NCI-H2227 (cell line): ENCODE measurements at regions not wholly inside any gene's neighbourhood (a gene's known extent, or its start where the extent isn't known, plus 50 kb on each side); places are given as distances from the start of the nearest gene placed in this dataset.

Source experiments
- DNase-seq: peaks from one replicate; lab custom pipeline; 2025; ENCODE audit not compliant: unreplicated experiment; lab: John Stamatoyannopoulos, UW

DNA sequence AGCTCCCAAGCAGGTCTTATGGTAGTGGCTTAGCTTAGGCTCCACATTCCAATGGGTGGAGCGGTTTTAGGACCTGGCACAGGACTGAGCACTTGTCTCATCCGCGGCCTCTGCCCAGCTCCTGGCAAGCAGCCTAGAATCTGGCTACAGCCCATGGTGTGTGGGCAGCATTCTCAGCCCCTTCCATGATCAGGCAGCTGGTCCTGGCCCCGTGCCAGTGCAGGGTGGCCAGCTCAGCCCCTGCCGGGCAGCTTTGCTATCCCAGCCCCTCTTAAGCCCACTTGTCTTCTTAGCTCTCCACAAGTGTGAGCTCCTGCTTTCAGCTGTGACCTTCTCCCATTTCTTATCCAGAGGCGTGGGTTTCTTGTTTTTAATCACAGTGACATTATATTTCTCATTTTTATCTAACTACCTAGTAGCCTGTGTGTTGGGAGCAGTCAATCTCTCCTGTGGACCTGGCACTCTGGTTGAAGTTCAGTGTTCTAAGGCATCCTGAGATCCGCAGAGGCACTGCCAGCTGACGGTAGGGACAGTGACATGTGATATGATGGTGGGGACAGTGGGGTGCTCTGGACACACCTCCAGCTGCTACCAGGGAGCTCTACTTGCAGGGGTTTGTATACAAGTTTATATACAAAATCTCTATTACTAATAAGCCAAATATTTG is 84.5 kb upstream of the PRNP start:
- DNase-seq: peak; percentile 45

DNA sequence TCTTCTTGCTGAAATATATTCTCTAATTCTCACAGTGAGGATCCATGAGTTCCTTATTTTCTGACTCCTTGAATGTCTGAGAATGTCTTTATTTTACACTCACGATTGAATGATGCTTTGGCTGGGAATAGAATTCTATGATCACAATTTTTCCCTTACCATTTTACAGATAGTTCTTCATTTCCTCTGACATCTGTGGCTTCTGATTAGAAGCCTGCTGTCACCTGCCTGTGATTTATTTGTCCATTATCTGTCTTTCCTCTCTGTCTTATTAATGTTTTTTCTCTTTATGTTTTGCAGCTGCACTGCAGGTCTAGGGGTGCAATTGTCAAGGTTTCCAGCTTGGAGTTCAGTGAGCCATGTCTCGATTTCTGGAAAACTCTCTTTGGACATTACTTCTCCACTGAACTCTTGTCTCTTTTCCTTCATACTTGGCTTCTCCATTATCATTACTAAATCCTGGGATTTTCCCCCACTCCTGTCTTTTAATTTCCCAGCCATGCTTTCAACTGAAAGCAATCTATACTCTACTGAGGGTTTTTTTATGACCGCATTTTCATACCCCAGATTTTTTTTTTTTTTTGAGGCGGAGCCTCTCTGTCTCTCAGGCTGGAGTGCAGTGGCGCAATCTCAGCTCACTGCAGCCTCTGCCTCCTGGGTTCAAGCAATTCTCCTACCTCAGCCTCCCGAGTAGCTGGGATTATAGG is 85.8 kb upstream of the PRNP start:
- DNase-seq: no peak

DNA sequence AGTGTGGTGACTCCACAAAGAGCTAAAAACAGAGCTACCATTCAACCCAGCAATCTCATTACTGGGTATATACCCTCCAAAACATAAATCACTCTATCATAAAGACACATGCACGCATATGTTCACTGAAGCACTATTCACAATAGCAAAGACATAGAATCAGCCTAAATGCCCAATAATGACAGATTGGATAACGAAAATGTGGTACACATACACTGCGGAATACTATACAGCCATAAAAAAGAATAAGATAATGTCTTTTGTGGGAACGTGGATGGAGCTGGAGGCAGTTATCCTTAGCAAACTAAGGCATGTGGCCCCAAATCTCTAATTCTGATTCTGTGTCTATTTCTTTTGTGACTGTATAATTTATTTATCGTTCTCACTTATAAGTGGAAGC is 89.0 kb upstream of the PRNP start:
- DNase-seq: no peak

DNA sequence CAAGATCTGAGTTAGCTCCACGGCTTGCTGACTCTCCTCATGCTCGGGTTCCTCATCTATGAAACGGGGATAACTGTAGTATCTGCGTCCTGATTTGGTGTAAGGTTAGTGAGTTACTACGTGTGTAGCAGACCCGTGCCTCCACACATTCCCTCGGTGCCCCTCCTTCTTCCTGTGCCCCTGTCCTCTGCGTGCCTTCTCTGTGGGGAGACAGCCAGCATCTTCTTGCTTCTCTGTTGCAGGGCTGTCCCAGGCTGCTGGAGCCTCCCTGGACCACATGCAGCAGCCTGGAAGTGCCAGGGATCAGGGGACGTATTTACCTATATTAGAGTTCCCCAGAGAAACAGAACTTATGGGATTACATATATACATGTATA is 93.1 kb upstream of the PRNP start:
- no peak for DNase-seq

DNA sequence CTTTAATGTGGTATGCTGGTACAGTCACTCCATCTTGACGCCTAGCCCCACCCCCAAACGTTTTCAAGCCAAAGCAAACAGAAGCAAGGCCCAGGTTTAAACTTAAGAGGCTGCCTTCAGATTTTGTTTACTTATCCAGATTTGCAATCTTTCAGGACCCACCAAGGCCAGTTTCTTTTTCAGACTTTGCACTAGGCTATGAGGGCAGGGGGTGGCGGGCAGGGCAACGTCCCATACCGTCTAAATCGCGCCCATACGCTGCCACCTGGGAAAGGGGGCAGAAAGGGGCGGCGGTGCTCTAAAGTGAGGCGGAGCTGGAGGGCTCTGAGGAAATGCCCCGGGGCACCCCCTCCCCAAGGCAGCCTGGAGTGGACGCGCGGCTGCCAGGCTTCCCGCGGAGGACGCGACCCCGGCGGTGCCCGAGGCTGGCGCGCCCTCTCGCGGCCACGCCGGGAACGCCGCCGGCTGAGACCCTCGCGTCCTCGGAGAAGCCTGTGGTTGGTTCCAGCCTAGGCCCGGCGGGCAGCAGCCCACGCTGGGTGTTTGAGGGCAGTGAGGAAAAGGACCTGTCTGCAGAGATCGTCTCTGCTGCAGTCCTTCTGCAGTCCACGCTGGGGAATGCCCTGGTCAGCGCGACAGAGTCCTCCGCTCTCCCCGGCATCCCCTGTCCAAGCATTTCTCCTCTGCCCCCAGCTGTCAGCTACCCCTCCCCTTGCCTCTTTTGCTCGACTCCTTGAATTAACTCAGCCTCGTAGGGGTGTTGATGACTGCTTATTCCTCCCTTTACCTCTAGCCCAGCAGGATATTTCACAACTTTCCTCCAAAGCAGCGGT is 93.7 kb upstream of the PRNP start:
- peak; percentile 74 for DNase-seq

DNA sequence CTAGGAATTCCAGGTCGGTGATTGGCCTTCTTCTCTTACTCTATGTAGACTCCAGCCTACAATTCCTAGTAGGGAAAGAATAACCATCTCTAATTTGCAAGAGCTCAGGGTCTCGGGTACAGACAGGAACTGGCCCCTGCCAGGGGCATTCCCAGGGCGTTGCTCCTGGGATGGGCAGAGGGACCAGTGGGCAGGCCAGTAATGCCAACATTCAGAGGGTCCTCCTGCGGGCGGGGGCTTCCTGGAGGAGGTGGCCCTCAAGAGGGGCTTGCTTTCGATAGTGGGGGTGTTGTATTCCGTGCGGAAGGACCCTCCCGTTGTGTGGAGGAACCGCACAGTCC is 94.3 kb upstream of the PRNP start:
- no peak for DNase-seq

DNA sequence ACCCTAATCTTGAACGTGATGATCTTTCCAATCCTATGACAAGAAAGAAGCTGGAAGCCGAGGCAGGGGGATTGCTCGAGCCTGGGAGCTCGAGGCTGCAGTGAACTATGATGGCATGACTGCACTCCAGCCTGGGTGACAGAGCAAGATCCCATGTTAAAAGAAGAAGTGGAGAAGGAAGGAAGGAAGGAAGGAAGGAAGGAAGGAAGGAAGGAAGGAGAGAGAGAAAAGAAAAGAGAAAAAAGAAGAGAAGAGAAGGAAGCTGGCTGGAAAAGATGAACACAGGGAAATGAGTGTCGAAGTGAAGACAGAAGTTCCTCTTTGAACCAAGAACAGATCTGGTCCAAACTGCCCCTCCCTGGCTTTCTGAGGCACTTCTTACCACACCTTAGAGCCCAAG is 100.5 kb upstream of the PRNP start:
- DNase-seq: no peak

DNA sequence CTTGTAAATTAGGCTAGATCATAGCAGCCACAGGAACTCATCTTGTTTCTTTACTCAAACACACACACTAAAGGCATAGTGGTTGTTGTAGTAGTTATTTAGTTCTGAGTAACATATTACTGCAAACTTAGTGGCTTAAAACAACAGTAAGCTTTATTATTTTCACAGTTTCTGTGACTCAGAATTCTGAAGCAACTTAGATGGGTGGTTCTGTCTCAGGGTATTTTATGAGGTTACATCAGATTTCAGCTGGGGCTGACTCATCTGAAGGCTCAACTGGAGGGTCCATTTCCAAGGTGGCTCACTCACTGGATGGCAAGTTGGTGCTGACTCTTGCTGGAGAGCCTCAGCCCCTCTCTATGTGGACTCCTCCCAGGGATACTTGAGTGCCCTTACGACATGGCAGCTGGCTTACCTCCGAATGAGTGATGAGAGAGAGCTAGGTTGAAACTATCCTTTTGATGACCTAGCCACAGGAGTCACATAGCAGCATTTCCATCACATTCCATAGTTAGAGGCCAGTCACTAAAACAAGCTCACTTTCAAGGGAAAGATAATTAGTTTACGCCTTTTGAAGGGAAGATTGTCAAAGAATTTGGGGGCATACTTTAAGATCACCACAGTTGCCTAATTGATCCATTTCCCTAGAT is 101.0 kb upstream of the PRNP start:
- DNase-seq: no peak

DNA sequence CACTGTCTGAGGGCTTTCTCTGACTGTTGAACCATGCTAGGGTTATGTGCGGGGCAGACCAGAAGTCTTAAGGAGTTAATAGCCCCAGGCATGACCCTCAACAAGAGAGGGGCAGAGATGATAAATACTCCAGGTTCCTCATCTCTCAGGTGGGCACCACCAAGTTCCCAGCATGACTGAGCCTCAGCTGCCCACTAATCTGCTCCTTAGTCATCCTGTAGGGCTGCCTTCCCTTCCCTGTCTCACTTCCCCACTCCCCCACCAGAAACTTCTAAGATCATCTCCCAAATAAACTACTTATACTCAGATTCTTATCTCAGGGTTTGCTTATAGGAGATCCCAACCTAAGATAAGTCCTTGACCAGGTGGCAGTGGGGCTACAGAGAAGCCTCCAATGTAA is 101.7 kb upstream of the PRNP start:
- no peak for DNase-seq

DNA sequence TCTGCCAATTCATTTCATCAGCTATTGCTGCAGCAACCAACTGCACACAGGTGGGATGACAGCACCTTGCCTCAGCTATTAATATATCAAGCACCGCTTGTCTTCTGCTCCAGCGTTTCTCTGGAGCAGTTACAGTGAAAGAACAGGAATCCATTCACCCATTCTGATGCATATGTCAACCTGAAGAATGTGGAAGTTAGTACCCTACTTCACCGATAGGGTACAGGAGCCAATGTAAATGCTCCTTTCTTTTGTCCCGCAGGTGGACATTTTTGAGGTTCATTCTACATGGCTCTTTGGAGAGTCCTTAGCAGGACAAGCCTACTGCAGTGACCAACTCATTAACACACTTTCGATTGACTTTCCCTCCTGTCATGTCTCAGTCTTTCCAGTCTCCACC is 104.4 kb upstream of the PRNP start:
- no peak for DNase-seq

DNA sequence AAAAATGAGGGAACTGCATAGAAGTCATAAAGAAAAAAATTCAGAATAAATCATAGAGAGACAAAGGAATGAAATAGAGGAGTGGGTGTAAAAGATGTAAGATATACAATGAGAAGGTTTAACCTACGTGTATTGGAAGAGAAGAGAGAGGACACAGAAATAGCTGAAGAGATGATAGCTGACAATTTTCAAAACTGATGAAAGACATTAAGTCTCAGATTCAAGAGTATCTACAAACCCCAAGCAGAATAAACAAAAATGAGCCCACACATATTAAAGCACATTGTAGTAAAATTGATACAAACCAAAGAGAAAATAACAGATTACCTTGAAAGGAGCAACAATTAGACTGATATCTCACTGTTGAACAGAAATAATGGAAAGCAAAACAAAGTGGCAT is 107.9 kb upstream of the PRNP start:
- no peak for DNase-seq

DNA sequence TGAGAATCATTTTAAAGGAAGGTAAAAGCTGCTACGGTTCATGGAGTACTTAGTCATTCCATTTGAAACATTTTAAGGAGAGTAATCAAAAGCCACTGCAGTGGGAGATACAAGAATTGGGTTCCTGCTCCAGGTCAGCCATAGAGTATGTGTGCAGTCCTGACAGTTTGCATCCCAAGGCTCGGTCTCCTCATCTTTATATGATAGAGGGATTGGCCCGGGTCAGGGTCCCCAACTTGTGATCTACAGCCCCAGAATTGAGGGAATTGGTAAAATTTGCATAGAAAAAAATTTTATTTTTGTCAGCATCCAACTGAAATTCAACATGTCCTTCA is 111.9 kb upstream of the PRNP start:
- DNase-seq: no peak

DNA sequence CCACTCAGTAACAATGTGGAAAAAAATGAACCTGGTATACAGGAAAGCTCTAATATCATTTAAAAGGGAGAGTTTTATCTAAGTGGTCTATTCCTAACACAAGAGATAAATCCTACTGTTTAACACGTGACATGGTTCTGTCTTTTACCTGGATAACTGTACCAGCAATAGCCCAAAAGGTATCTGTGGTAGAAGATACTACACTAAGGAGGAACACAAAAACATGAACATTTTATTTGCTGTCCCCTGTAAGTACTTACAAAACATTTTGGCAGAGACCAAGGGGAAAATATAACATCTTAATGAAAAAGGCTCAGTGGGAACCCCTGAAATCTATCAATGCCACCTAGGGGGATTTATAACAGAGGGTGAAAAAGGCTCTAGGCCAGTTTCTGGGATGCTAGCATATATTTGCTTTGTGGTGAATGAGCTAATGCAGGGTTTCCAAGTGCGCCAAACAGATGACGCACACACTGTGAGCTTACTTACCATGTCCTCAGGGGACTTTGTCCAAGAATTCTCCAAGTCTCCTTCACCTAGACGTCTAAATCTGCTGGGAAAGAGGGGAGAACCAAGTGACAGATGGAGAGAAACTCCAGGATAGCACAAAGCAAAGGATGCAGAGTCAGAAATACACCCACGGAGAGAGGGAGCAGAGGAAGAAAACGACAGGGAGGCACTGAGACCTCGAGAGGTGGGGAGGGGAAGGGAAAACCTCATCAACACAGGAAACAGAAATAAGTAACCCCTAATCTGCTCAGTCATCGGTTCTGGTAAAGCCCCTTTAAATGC is 112.5 kb upstream of the PRNP start:
- peak; percentile 12 for DNase-seq

DNA sequence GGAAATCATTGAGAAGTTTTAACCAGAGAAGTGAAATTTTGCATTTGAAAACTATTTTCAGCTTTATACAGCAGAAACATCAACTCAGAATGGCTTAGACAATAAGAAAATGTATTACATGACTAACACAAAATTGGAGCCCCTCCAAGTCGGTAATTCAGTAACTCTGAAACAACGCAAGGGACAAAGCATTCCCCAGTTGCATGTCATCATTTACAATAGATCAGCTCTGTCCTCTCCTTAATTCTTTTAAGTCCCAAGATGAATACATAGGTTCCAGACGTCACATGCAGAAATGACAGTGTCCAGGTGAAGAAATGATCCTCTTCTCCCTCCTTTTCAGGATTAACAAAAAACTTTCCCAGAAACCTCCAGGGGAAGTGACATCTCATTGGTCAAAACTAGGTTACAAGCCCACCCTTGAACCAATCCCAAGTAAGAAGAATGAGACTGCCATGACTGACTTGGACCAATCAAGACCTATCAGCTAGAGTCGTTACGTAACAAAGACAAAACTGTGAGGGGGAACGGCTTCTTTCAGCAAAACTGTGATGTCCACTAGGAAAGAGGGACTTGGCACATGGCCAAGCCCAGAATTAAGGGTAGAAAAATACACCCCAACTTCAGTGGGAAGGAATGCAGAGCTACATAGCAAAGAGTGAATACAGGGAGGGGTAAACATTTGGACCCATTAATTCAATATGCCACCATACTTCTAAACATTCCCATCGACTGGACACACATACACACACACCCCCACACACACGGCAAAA is 114.3 kb upstream of the PRNP start:
- DNase-seq: no peak

DNA sequence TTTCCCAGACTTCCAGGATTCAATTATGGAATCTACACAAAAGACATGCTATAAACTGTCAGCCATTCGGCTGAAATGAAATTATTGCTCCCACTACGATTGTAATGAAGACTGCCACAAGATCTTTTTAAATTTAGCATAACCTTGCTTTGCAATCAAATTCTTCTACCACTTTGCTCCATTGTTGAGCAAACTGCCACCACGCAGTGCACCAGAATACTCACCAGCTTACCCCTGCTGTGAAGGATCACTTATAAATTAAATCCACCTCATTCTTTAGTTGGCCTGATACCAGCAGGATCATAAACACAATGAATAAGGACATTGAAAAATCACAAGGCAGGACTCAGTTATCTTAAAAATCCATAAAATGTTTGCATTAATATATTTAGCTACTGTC is 116.4 kb upstream of the PRNP start:
- peak; percentile 66 for DNase-seq

DNA sequence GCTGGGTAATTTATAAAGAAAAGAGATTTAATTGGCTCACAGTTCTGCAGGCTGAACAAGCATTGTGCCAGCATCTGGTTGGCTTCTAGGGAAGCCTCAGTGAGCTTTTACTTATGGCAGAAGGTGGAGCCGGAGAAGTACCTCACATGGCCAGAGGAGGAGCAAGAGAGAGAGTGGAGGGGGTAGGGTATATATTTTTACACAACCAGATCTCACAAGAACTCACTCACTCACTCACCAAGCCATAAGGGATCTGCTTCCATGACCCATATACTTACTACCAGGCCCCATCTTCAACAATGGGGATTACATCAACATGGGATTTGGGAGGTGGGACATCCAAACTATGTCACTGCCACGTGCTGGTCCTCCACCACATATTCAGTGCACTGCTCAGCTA is 117.2 kb upstream of the PRNP start:
- DNase-seq: peak; percentile 27

DNA sequence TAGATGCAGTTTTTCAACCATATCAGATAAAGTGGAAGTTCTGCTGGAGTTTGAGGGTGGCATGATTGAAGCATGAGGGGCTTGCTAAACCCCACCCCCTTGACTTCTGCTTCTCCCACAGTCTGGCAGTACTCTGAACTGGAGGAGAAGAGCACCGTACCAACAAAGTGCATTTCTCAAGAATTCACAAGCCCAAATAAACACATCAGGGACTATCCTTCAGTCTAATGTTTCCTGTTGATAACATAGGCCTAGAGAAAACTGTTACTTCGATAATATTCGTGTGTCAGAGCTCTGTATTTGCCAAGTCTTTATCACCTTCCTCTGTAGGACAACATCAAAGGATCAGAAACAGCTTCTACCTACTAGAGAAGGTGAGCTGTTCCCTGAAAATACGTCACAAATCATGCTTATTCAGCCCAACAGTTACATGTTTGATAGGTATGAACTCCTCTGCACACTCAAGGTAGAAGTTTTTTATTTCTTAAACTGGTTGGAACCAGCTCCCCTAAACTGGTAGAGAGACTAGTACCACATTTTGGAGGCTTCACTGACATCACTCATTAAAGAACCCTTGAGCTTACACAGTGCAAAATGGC is 117.8 kb upstream of the PRNP start:
- DNase-seq: no peak

DNA sequence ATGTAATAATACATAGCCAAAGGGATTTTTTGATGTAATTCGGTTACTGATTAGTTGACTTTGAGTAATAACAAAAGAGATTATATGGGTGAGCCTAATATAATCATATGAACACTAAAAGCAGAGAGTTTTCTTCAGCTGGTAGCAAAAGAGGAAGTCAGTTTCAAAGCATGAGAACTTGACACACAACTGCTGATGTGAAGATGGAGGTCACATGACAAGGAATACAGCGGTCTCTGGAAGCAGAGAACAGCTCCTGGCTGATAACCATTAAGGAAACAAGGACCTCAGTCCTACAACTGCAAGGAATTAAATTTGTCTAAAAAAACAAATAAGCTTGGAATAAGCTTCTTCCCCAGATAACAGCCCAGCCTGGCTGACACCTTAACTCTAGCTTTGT is 119.1 kb upstream of the PRNP start:
- DNase-seq: no peak

DNA sequence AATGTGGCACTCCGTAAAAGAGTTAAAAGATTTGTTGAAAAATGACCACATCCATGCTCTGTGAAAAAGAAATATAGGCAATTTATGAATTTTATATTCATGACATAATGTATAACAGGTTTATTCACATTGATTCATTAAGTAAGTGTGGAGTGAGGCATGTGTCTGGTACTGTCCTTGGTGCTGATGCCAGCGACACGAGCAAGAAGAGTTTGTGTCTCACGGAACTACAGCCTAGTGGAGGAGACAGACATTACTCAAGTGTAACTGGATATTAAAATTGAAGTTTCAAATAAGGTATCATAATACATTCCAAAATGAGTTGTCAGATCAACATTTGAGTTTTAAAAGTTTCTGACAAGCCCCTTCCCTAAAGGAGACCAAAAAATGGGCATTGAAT is 122.7 kb upstream of the PRNP start:
- DNase-seq: no peak

DNA sequence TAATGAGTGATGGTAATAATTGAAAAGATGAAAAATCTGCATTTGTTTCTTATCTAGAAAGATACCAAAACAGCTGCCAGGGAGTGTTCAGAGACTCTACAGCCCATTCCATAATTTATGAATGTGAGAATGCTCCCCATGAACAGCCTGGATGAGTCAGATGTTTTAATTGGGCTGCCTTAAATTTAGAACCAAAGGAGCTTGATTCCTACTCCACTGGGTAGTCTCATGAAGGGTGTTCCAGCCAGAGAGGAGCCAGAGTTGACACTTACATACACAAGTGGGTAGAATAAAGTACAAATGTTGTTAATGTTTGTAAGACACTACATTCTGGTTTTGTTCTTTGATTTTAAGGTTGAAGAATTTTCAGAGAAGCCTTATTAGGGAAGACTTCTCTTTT is 123.2 kb upstream of the PRNP start:
- DNase-seq: no peak
